HG03575 (cell line): ENCODE measurements at regions not wholly inside any gene's neighbourhood (a gene's known extent, or its start where the extent isn't known, plus 50 kb on each side); places are given as distances from the start of the nearest gene placed in this dataset.

Source experiments
- ATAC-seq: cut with Tn5 transposase; IDR thresholded peaks from one replicate; pipeline ENCODE4 v1.9.1; 2021; ENCODE audit not compliant: unreplicated experiment, insufficient number of reproducible peaks, low FRiP score; ENCODE audit errors: extremely low read depth

DNA sequence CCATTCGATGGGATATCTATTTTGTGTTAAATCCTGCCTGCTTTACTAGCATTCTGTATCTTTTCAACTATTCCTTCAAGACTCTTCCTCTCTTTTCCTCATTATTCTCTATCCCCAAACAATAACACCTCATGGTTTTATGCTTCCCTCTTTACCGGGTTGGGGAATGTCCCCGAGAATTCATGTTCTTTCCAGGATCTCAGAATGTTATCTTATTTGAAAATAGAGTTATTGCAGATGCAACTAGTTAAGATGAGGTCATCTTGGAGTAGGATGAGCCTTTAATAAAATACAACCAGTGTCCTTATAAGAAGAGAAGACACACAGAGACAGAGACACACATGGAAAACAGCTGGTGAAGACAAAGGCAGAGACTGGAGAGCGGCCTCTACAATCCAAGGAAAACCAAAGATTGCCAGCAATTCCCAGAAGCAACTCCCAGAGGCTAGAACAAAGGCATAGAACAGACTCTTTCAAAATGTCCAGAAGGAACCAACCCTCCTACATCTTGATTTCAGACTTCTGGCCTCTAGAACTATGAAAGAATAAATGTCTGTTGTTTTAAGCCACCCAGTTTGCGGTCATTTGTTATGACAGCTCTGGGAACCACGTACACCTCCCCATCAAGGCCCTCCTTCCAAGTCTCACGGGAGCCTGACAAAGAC, 126.8 kb upstream of the TNFAIP3 start:
- ATAC-seq = no peak

DNA sequence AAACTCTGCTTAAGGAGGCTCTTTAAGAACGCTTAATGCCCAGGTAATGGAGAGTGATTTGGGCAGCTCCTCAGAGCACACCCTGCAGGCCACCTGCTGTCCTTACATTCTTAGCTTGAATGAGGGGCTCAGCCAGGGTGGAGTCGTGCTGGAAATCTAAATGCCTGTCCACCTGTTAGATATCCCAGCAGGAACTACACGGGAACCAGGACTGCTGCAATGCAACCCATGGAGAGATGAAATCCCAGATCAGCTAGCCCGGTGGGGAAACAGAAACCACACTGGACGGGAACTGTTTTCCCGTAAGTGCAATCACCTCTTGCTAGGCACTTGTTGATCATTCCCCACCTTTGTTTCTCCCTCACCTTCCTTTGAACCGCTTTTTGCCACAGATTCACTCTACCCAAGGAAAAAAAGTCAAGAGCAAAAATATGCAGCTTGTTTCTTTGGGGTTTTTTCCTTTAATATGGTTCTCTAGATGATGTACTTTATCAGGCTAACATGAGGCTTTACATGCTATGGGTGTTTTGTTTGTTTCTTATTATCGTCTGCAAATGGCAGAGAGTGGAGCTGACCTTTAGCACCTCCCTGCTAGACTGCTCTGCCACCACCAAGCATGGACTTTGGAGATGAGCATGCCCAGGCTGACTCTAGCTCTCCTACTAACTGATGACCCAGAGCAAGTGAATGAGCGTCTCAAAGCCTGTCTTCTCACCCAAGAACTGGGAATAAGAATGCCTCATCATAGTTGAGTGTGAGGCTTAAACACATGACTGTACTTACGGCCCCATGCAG, 125.9 kb upstream of the TNFAIP3 start:
- ATAC-seq = no peak

DNA sequence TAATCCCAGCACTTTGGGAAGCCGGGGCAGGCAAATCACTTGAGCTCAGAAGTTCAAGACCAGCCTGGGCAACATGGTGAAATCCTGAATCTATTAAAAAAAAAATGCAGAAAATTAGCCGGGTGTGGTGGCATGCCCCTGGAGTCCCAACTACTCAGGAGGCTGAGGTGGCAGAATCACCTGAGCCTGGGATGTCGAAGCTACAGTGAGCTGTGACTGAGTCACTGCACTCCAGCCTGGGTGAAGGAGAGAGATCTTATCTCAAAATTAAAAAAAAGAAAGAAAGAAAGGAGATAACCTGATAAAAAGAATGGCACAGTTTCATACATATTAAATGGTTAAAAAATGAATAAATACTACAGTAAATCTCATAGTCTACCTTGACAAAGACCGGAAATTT, 123.6 kb upstream of the TNFAIP3 start:
- no peak for ATAC-seq

DNA sequence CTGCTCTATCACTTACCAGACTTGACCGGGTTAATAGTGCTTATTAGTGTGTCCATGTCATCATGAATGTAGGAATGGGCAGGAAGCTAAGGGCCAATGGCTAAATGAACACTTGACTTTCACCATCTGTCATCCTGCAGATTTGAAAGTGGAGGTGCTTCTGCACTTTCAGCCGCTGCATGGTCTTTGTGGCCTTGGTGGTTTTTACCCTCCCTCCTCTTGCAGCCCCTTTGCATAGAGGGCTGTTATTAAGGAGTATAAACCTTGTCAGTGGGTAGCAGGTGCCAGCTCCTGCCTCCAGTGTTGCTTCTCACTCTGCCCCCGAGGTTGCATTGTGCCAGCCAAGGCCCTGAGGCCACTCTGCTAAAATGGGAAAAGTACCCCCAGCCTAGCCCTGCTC, 122.2 kb upstream of the TNFAIP3 start:
- no peak for ATAC-seq

DNA sequence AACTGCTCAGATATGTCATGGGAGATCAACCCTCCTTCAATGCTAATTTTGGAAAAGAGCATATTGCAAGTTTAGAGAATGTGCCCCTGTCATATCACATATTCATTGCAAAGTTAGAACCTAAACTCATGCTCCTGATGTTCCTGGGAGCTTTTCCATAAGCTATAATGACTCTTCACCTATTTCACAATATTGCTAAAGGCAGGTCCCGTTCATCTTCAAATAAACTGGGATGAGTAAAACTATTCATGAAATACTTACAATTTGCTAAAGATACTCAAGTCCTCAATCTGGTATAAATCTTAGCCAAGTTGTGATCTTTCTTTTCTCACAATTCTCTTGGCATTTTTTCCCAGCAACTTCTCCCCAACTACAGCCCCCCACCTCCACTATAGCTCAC, 121.7 kb upstream of the TNFAIP3 start:
- no peak for ATAC-seq

DNA sequence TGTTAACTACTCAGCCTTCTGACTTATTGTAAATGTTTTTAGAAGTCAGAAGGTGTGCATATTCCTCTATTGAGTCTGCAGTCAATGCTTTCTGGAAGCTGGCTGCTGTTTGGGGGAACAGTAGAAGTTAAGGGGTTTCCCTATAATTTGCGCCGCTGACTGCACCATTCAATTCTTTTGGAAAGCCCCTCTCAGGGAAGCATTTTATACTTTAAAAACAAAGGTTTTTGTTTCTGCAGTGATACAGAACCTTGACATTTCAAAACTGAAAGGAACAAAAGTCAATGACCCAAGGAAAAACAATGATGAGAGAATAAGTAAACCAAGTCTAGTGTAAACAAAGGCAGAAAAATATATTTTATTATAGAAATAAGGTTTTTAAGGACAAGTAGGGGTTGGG, 120.8 kb upstream of the TNFAIP3 start:
- ATAC-seq = no peak

DNA sequence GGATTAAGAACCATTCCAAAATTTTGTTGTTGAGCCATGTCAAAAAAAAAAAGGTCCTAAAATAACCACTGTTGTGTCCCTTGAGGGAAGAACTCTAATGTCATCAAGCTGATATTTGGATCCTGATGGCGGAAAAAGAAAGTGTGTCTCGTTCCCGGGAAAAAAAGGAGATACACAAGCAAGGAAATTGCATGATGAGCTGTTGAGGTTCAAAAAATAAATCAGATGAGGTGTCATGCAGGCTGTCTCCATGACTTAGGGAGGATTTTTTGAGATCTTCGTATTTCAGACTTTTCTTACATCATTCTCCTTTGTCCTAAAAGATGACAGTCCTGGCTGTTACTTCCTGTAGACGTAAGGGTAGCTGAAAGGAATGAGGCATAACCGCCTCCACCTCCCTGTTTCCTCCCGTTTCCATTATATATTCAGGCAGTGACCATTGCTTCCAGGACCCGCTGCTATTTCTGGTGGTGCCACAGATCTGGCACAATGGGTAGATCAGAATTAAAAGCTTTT, 117.3 kb upstream of the TNFAIP3 start:
- ATAC-seq = no peak

DNA sequence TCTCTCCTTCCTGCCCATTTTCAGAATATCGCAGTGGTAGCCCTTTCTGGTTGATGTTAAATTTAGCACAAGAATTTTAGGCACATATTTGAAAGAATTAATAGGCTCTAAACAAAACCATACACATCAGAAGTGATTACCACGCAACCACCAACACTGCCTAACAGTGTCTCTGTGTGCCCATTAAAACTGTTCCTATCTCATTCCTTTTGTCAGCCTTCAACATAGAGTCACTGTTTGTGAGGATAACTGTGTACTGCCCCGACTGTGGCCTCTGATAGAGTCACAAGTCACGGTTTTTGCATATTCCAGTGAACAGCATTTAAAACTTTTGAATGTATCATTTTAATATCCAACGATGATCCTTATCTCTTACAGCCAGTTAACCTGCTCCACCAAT, 116.8 kb upstream of the TNFAIP3 start:
- ATAC-seq = no peak

DNA sequence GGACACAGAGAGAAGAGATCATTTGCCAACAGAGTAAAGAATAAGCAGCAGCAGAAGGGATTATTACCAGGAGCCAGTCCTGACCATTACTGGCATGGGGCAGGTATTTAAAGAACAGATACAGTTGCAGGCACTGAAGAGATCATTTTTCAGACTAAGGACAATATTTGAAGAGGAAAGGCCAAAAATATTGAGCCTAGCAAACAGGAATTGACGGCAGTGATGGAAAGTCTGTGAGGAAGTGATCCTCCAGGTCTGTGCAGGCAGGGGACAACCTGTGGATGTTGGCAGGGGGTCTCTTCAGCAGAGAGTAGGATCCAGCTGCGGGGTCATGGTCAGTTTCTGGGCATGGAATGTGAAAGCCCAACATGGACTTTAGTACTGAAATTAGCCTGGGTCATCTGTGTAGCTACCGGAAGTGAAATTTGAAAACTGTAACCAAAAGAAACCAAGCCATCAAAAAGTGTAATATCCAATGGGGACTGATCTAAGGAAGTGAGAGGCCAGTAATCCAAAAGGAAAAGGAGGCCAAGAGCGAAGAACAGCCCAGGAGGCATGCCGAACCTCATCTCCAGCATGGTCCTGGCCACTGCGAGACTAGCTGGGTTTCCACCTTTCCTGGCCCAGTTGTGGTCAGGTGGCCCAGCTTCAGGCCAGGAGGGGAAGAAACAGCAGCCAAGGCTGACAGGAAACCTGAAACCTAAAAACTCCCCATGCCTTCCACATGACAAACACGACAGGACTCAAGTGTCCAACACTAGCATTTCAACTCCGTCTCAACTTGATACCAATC, 115.1 kb upstream of the TNFAIP3 start:
- no peak for ATAC-seq

DNA sequence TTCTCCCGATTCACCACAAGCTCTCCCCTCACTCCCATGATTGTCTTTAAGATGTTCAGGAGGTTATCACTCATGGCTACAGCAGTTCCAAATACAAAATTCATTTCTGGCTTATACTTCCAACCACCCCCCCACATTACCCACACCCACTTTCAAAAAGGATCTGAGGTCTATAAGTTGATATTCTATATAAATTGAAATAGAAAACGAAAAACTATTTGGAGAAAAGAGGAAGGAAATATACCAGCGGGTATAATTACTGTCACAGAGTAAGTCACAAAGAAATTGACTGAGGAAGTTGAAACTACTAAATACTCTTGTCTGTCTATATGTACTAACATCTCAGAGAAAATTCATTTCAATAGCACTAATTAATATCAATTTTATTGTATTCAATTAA, 112.7 kb upstream of the TNFAIP3 start:
- ATAC-seq = no peak

DNA sequence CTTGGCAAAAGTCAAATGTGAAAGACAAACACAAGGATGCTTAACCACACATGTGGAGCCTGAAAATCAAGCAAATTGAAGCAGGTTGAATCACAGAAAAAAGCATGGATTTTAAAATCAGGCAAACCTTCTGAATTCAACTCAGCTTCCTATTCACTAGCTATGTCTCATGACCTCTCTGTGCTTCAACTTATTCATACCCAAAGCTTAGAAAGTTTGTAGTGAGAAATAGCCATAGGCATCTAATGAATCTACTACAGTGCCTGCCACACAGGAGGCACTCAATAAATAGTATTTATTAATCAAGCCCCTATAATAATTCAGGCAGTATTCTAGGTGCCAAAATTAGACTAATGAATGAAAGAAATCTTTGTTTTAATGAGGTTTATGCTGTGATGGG, 112.2 kb upstream of the TNFAIP3 start:
- no peak for ATAC-seq

DNA sequence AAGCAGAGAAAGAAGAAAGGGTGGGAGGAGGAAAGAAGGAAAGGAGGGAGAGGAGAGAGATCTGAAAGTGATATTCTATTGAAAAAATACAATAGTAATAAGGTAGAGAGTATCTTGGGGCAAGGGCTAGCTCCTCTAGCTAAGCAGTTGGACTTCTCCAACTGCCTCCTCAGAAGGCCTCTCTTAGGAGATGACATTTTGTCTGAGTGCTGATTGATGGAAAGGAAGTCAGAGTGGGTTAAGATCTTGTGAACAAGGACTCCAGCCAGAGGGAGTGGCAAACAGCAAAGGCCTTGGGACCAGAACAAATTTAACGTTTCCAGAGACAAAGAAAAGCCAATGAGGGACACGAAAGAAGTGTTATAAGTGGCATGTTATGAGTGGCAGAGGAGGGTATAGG, 111.8 kb upstream of the TNFAIP3 start:
- no peak for ATAC-seq

DNA sequence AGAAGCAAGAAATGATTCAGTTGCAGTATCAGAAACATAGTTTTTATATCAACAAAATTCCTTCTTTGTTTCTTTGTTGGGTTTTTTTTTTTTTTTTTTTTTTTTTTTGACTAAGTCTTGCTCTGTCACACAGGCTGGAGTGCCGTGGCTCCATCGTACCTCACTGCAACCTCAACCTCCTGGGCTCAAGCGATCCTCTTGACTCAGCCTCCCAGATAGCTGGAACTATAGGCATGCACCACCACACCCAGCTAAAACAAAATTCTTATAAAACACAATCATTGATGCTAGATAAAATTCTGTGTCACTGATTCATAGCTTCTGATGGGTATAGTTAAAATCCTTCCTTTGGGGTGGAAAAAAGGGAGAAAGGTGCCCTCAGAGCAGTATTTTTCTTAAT, 110.3 kb upstream of the TNFAIP3 start:
- no peak for ATAC-seq

DNA sequence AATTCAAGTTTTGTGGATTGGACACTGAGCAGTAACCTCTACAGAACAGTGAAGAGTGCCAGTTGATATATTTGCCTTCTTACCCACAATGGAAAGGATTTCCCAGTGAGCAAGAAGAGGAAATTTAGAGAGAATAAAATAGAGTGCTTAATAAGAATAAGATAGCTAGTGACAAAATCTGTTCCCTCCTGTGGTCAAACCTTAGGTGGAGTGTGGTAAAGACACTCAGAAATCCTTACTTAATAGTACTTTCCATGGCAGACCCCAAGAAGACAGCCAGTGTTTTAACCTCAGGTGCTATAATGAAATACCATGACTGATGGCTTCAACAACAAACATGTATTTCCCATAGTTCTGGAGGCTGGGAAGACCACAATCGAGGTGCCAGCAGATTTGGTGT, 108.4 kb upstream of the TNFAIP3 start:
- ATAC-seq = no peak

DNA sequence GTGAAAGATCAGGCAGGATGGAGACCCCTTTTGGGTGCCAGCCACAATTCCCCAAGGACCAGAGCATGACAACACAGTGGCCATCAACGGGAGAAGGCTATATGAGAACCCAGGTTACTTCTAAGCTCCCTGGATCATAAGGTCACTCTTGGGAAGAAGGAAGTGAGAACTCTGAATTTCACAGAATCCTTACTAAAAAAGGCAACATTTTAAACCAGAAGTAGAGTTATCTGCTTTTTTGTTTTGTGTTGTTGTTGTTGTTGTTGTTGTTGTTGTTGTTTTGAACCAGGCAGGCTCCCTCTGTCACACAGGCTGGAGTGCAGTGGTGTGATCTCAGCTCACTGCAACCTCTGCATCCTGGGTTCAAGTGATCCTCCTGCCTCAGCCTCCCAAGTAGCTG, 107.4 kb upstream of the TNFAIP3 start:
- ATAC-seq = no peak

DNA sequence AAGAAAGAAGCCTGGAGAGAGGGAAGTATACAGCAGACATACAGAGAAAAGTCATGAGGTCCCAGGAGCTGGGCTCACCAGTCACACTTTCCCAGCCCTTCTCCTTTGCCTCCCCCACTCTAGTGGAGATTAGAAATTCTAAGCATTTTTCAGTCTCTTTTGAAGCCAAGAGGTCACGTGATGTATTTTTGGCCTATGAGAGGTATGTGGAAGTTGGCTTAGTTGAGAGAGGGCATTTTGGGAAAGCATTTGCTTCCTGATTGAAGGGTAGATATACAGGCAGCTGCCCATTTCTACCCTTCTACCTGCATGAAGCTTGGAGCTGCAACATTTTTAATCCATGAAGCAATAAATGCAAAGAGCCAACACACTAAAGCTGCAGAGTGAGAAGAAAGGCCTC, 106.0 kb upstream of the TNFAIP3 start:
- no peak for ATAC-seq

DNA sequence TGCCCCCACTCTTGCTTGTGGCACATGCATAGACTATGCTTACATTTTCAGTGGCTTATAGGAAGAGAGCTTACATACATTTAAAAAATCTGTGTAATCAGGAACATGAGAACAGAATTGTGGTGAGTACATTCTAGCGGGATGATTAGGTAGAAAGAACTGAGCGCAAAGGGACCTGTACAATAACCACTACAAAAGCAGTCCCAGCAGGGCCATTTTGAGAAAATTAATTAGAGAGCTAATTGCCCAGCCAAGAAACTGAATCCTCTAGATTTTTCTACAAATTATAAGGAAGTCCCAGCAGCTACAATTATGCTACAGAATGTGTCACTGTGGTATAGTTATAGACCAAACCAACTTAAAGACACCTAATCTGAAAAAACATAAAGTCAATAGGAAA, 105.6 kb upstream of the TNFAIP3 start:
- no peak for ATAC-seq

DNA sequence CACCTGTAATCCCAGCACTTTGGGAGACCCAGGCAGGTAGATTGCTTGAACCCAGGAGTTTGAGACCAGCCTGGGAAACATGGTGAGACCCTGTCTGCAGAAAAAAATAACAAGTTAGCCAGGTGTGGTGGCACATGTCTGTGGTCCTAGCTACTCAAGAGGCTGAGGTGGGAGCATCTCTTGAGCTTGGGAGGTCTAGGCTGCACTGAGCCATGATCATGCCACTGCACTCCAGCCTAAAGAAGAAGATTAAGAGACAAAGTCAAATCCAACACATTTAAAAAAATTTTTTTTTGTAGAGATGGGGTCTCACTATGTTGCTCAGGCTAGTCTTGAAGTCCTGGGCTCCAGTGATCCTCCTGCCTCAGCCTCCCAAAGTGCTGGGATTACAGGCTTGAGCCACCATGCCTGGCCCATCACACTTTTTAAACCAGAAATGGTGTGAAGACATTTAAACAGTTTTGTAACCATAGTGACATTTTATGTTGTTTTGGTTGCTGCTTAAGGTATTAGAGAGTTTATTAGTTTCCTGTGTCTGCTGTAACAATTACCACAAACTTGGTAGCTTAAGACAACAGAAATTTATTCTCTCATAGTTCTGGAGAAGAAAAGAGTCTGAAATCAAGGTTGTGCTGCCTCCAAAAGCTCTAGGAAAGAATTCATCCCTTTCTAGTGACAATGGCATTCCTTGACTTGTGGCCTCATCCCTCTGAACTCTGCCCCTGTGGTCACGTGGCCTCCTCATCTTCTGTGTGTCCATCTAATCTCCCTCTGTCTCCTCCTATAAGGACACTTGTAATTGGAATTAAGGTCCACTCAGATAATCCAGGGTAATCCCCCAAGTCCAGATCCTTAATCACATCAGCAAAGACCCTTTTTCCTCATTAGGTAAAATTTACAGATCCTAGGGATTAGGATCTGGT, 104.6 kb upstream of the TNFAIP3 start:
- ATAC-seq = no peak

DNA sequence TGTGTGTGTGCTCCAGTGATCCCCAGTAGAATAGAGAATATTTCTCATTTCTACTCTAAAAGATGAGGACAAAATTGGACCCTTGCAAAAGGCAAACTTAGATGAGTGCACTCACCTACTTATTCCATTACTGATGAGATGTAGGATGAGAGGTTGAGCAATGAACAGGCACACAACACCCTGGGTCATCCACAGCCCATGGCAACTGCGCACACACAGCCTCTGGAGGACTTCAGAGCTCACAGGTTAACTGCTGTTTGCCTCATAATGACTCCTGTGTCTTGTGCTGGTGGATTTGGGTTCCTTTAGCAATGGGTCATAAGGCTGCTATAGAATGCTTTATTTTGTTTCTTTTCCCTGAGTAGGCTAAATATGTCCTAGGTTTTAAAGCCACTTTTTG, 103.6 kb upstream of the TNFAIP3 start:
- no peak for ATAC-seq
